ENCODE measurements at regions not wholly inside any gene's neighbourhood (a gene's known extent, or its start where the extent isn't known, plus 50 kb on each side); places are given as distances from the start of the nearest gene placed in this dataset.

GRCh38 chr6:108791700-108792099, 56.5 kb upstream of the ARMC2 start:
- Histone ChIP-seq H4K20me1 (ENCODE audit: insufficient read depth, poor library complexity, severe bottlenecking) (no peaks in the 10 kb centered on the region), H3K4me1 (ENCODE audit: insufficient read depth) (peaks cover 26% of the 10 kb centered on the region), H3K27ac (no peak overlapping the region), H3K4me3 (no peak overlapping the region), H3K27me3 (no peaks in the 10 kb centered on the region), H3K9me2 (replicated peaks; ENCODE audit: insufficient read depth) (no peaks in the 10 kb centered on the region), H3K36me3 (replicated peaks; ENCODE audit: insufficient read depth, low read depth) (no peaks in the 10 kb centered on the region), H3K9me3 (ENCODE audit: low read depth) (no peaks in the 10 kb centered on the region), H3K79me2 (no peaks in the 10 kb centered on the region), H2AFZ (no peak overlapping the region), H3K4me2 (no peak overlapping the region)
- DNase-seq (ENCODE audit: low spot score), result no peak
- no peak for TF ChIP-seq CTCF (IDR thresholded peaks at IDR 0.05; ENCODE audit: poor library complexity)
- no peak for TF ChIP-seq EZH2phosphoT487 (IDR thresholded peaks at IDR 0.05; ENCODE audit: low read depth, severe bottlenecking, unreplicated experiment)
- TF ChIP-seq EZH2 (IDR thresholded peaks at IDR 0.05; ENCODE audit: borderline replicate concordance), result no peak

- Histone ChIP-seq H3K36me3 (replicated peaks; ENCODE audit: insufficient read depth, low read depth) (no peaks in the 10 kb centered on the region), H2AFZ (no peak overlapping the region), H4K20me1 (ENCODE audit: insufficient read depth, poor library complexity, severe bottlenecking) (no peaks in the 10 kb centered on the region), H3K27me3 (no peaks in the 10 kb centered on the region), H3K4me3 (no peak overlapping the region), H3K4me1 (ENCODE audit: insufficient read depth) (peaks cover 37% of the 10 kb centered on the region), H3K27ac (peak overlapping the region; percentile 34), H3K9me3 (ENCODE audit: low read depth) (no peaks in the 10 kb centered on the region), H3K79me2 (no peaks in the 10 kb centered on the region), H3K9me2 (replicated peaks; ENCODE audit: insufficient read depth) (no peaks in the 10 kb centered on the region), H3K4me2 (peak overlapping the region; percentile 34)
- DNase-seq (ENCODE audit: low spot score), result no peak
- WGBS (ENCODE audit: low lambda C conversion rate, missing lambda C conversion rate), result 51% methylated on average over 5 of the region's 5 CpGs
- no peak for TF ChIP-seq EZH2phosphoT487 (IDR thresholded peaks at IDR 0.05; ENCODE audit: low read depth, severe bottlenecking, unreplicated experiment)
- no peak for TF ChIP-seq CTCF (IDR thresholded peaks at IDR 0.05; ENCODE audit: poor library complexity)
- no peak for TF ChIP-seq EZH2 (IDR thresholded peaks at IDR 0.05; ENCODE audit: borderline replicate concordance)
Measured at GRCh38 chr6:108793516-108794251, 54.5 kb upstream of the ARMC2 start.

- no peaks in the 10 kb centered on the region for H3K27me3 ChIP-seq
- H4K20me1 ChIP-seq (ENCODE audit: insufficient read depth, poor library complexity, severe bottlenecking), result no peaks in the 10 kb centered on the region
- H3K4me1 ChIP-seq (ENCODE audit: insufficient read depth), result peaks cover 48% of the 10 kb centered on the region
- H3K4me3 ChIP-seq, result no peak overlapping the region
- no peak for TF ChIP-seq EZH2 (IDR thresholded peaks at IDR 0.05; ENCODE audit: borderline replicate concordance)
- no peak for TF ChIP-seq CTCF (IDR thresholded peaks at IDR 0.05; ENCODE audit: poor library complexity)
- no peak for TF ChIP-seq EZH2phosphoT487 (IDR thresholded peaks at IDR 0.05; ENCODE audit: low read depth, severe bottlenecking, unreplicated experiment)
- H2AFZ ChIP-seq, result no peak overlapping the region
- peak overlapping the region; percentile 17 for H3K4me2 ChIP-seq
- WGBS (ENCODE audit: low lambda C conversion rate, missing lambda C conversion rate), result 72% methylated on average over 3 of the region's 3 CpGs
- H3K9me3 ChIP-seq (ENCODE audit: low read depth), result no peaks in the 10 kb centered on the region
- no peaks in the 10 kb centered on the region for H3K79me2 ChIP-seq
- peak overlapping the region; percentile 62 for H3K27ac ChIP-seq
- DNase-seq (ENCODE audit: low spot score), result no peak
- H3K9me2 ChIP-seq (replicated peaks; ENCODE audit: insufficient read depth), result no peaks in the 10 kb centered on the region
- H3K36me3 ChIP-seq (replicated peaks; ENCODE audit: insufficient read depth, low read depth), result no peaks in the 10 kb centered on the region
Measured at GRCh38 chr6:108795122-108795521, 53.1 kb upstream of the ARMC2 start.

Data from hepatocyte (in vitro differentiated cells).